Ishikawa (cell line): ENCODE measurements at regions not wholly inside any gene's neighbourhood (a gene's known extent, or its start where the extent isn't known, plus 50 kb on each side); places are given as distances from the start of the nearest gene placed in this dataset.

Experiments used
- CEBPB ChIP-seq: IDR thresholded peaks from 2 replicates; pipeline ENCODE4 v1.6.1; 2012
- CREB1 ChIP-seq: IDR thresholded peaks from 2 replicates; pipeline ENCODE4 v1.6.1; 2012; ENCODE audit warnings: low read depth
- EGR1 ChIP-seq: IDR thresholded peaks from 2 replicates; pipeline ENCODE4 v1.6.1; 2012
- EP300 ChIP-seq: IDR thresholded peaks from 2 replicates; pipeline ENCODE4 v1.6.1; 2012; ENCODE audit warnings: borderline replicate concordance
- FOXM1 ChIP-seq: IDR thresholded peaks from 2 replicates; pipeline ENCODE4 v1.6.1; 2012; ENCODE audit warnings: low read depth, borderline replicate concordance
- NFIC ChIP-seq: IDR thresholded peaks from 2 replicates; pipeline ENCODE4 v1.6.1; 2012
- RAD21 ChIP-seq: IDR thresholded peaks from 2 replicates; pipeline ENCODE4 v1.6.1; 2012; ENCODE audit warnings: low read depth
- TAF1 ChIP-seq: IDR thresholded peaks from 2 replicates; pipeline ENCODE4 v1.6.1; 2012; ENCODE audit warnings: low read depth, mild to moderate bottlenecking
- TCF12 ChIP-seq: IDR thresholded peaks from 2 replicates; pipeline ENCODE4 v1.6.1; 2012; ENCODE audit warnings: low read depth
- TEAD4 ChIP-seq: IDR thresholded peaks from 2 replicates; pipeline ENCODE4 v1.6.1; 2012
- YY1 ChIP-seq: IDR thresholded peaks from 2 replicates; pipeline ENCODE4 v1.6.1; 2012; ENCODE audit warnings: low read depth
- ZBTB7A ChIP-seq: IDR thresholded peaks from 2 replicates; pipeline ENCODE4 v1.6.1; 2012; ENCODE audit warnings: low read depth
- TF ChIP-seq, protein P1 (sequence below): IDR thresholded peaks from 2 replicates; pipeline ENCODE4 v1.6.1; 2012; ENCODE audit warnings: low read depth, mild to moderate bottlenecking
- TF ChIP-seq, protein P2 (sequence below): IDR thresholded peaks from 2 replicates; pipeline ENCODE4 v1.6.1; 2012
- TF ChIP-seq, protein P3 (sequence below): IDR thresholded peaks from 2 replicates; pipeline ENCODE4 v1.6.1; 2012

DNA sequence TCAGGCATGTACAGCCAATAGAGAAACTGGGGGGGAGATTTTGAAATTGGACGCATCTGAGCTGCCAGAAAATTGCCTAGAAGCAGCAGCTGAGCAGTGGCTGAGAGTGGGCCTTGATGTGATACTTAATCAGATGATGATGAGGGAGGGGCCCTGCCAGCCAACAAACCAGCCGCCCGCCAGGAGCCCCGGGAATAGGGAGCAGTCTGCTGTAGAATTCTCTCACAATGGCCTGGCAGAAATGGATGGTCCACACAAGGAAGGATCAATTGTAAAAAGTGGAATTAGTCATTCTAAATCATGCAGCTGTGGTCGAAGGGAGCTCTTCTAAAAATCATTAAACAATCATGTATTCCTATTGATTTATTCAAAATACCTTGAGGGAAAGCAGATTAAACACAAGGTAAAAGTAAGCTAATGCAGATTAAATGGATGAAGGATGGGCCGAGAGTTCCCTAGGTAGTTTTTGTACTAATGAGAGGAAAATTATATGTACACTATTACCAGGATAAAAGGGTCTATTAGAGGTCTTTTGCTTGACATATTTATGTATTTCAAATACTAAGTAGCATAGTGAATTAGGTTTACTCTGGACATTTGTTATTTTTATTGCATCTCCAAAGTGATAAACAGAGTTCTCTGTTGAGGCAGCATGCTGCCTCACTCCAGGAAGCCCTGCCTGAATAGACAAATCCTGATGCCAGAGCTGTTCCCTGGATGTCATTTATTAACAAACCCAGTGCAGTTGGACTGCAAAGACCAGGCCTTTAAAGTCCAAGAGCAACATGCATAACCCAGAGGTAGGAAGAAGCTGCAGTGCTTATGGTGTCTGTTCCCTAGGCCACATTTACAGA is 91.3 kb downstream of the NKX6-1 start:
- TF ChIP-seq TAF1 (no peak), TEAD4 (no peak)

DNA sequence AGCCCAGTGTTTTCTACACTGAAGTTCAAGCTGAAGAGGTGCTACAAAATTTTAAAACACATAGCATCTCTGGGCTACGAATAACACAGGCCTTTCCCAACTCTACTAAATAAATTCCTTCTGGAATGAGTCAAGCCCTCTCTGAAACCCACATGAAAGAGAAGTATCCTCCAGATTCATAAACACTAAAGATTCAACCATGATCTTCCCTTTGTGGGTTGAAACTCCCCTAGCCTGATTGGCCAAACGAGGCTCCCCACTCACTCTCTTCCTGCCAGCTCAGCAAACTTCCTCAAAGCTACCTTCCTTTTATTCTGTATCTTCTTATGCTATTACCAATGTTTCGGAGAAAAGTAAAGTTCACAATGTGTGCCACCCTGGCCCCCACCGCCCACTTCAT is 95.4 kb downstream of the NKX6-1 start:
- TF ChIP-seq, protein P1, sequence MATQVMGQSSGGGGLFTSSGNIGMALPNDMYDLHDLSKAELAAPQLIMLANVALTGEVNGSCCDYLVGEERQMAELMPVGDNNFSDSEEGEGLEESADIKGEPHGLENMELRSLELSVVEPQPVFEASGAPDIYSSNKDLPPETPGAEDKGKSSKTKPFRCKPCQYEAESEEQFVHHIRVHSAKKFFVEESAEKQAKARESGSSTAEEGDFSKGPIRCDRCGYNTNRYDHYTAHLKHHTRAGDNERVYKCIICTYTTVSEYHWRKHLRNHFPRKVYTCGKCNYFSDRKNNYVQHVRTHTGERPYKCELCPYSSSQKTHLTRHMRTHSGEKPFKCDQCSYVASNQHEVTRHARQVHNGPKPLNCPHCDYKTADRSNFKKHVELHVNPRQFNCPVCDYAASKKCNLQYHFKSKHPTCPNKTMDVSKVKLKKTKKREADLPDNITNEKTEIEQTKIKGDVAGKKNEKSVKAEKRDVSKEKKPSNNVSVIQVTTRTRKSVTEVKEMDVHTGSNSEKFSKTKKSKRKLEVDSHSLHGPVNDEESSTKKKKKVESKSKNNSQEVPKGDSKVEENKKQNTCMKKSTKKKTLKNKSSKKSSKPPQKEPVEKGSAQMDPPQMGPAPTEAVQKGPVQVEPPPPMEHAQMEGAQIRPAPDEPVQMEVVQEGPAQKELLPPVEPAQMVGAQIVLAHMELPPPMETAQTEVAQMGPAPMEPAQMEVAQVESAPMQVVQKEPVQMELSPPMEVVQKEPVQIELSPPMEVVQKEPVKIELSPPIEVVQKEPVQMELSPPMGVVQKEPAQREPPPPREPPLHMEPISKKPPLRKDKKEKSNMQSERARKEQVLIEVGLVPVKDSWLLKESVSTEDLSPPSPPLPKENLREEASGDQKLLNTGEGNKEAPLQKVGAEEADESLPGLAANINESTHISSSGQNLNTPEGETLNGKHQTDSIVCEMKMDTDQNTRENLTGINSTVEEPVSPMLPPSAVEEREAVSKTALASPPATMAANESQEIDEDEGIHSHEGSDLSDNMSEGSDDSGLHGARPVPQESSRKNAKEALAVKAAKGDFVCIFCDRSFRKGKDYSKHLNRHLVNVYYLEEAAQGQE: no peak
- TF ChIP-seq CEBPB (no peak), RAD21 (no peak), ZBTB7A (no peak), EP300 (no peak), TEAD4 (no peak), CREB1 (no peak), YY1 (no peak), EGR1 (no peak), TCF12 (no peak)
- TF ChIP-seq, protein P2, sequence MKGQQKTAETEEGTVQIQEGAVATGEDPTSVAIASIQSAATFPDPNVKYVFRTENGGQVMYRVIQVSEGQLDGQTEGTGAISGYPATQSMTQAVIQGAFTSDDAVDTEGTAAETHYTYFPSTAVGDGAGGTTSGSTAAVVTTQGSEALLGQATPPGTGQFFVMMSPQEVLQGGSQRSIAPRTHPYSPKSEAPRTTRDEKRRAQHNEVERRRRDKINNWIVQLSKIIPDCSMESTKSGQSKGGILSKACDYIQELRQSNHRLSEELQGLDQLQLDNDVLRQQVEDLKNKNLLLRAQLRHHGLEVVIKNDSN: no peak

- TF ChIP-seq, protein P2: no peak
- TF ChIP-seq TCF12 (no peak), RAD21 (no peak), EGR1 (no peak), EP300 (no peak), NFIC (no peak), TEAD4 (no peak), ZBTB7A (no peak), CEBPB (no peak), YY1 (no peak), CREB1 (no peak), FOXM1 (no peak), TAF1 (no peak)
- TF ChIP-seq, protein P1: no peak
- TF ChIP-seq, protein P3, sequence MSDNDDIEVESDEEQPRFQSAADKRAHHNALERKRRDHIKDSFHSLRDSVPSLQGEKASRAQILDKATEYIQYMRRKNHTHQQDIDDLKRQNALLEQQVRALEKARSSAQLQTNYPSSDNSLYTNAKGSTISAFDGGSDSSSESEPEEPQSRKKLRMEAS: no peak
Observed at GRCh38 chr4:84401701-84402306, 97.3 kb downstream of the NKX6-1 start.

DNA sequence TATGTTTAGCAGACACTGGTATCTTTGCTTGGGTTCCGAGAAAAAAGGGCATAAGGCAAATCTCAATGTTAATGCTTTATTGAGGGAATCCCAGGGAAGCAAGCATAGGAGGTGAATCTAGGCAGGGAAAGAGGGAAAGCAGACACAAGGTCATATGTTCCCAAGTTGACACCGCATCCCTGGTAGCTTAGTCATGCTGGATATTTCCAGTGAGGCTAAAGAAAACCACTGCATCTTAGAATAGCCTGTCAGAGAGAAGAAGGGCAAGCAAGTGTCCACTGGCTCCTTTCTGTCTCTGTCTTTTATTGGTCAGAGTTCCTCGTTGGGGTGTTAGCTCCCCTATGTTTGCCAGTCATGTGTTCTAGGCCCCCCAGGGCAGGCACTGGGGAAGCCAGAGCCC is 104.7 kb downstream of the NKX6-1 start:
- TF ChIP-seq, protein P2: no peak
- no peak for TF ChIP-seq TEAD4
- TF ChIP-seq EP300: no peak
- no peak for TF ChIP-seq CEBPB
- no peak for TF ChIP-seq TAF1

- TF ChIP-seq CREB1: no peak
- no peak for TF ChIP-seq EP300
- TF ChIP-seq CEBPB: no peak
- no peak for TF ChIP-seq RAD21
- TF ChIP-seq, protein P1: no peak
- no peak for TF ChIP-seq ZBTB7A
- TF ChIP-seq TCF12: no peak
- no peak for TF ChIP-seq EGR1
- no peak for TF ChIP-seq YY1
- no peak for TF ChIP-seq TAF1
- TF ChIP-seq, protein P3: no peak
- TF ChIP-seq, protein P2: no peak
- TF ChIP-seq FOXM1: no peak
- TF ChIP-seq TEAD4: no peak
- TF ChIP-seq NFIC: no peak
Observed at GRCh38 chr4:84392951-84393590, 106.0 kb downstream of the NKX6-1 start.
